ENCODE measurements at regions not wholly inside any gene's neighbourhood (a gene's known extent, or its start where the extent isn't known, plus 50 kb on each side); places are given as distances from the start of the nearest gene placed in this dataset.

GRCh38 chr12:124517260-124518050 lies 50.0 kb downstream of the NCOR2 start:
- DNase-seq: no peak

- no peak for DNase-seq
Observed at GRCh38 chr12:124516850-124517249, 50.6 kb downstream of the NCOR2 start.

GRCh38 chr12:124515981-124516380 lies 51.4 kb downstream of the NCOR2 start:
- no peak for DNase-seq

- DNase-seq: no peak
Observed at GRCh38 chr12:124514996-124515932, 52.1 kb downstream of the NCOR2 start.

- DNase-seq: no peak
Observed at GRCh38 chr12:124514145-124514995, 53.0 kb downstream of the NCOR2 start.

- DNase-seq: no peak
Observed at GRCh38 chr12:124513297-124513867, 54.0 kb downstream of the NCOR2 start.

GRCh38 chr12:124512667-124513296 lies 54.6 kb downstream of the NCOR2 start:
- no peak for DNase-seq

- DNase-seq: no peak
Observed at GRCh38 chr12:124511259-124511985, 56.0 kb downstream of the NCOR2 start.

- DNase-seq: no peak
Observed at GRCh38 chr12:124510301-124510970, 57.0 kb downstream of the NCOR2 start.

GRCh38 chr12:124509676-124510300 lies 57.6 kb downstream of the NCOR2 start:
- no peak for DNase-seq

- DNase-seq: no peak
Observed at GRCh38 chr12:124509300-124509675, 58.1 kb downstream of the NCOR2 start.

GRCh38 chr12:124508381-124509079 lies 58.9 kb downstream of the NCOR2 start:
- no peak for DNase-seq

GRCh38 chr12:124507188-124508109 lies 60.0 kb downstream of the NCOR2 start:
- no peak for DNase-seq

- no peak for DNase-seq
Observed at GRCh38 chr12:124506832-124507153, 60.6 kb downstream of the NCOR2 start.

GRCh38 chr12:124506145-124506831 lies 61.1 kb downstream of the NCOR2 start:
- DNase-seq: no peak

GRCh38 chr12:124505001-124505818 lies 62.2 kb downstream of the NCOR2 start:
- DNase-seq: no peak
